T47D (cell line): ENCODE measurements at regions not wholly inside any gene's neighbourhood (a gene's known extent, or its start where the extent isn't known, plus 50 kb on each side); places are given as distances from the start of the nearest gene placed in this dataset.

Source experiments
- DNase-seq, 2 experiments: peaks; one replicate each; pipeline versions ENCODE4 v3.0.0 to v3.0.0-alpha.2; 2011 to 2012; ENCODE audit warnings: low read depth in 1 of 2, low spot score in 1 of 2
- JUND ChIP-seq: IDR thresholded peaks from 2 replicates; pipeline ENCODE4 v1.6.1; 2012; ENCODE audit warnings: low read depth
- in situ Hi-C: cut with HindIII; loops from 2 replicates; pipeline ENCODE4 v1.10.0; 2016; ENCODE audit warnings: low sequenced_read_pairs, low pct_unique_long_range_greater_than_20kb

GRCh38 chr2:139518321-139518720, 738.1 kb upstream of the NXPH2 start:
- DNase-seq: no peak
- TF ChIP-seq JUND: no peak
- in situ Hi-C loops: no loop called here

GRCh38 chr2:139514951-139515350, 734.8 kb upstream of the NXPH2 start:
- no peak for TF ChIP-seq JUND
- no peak for DNase-seq
- in situ Hi-C loops: no loop called here

GRCh38 chr2:139495851-139496250, 715.7 kb upstream of the NXPH2 start:
- DNase-seq: no peak
- in situ Hi-C loops: no loop called here

GRCh38 chr2:139492131-139492680, 712.0 kb upstream of the NXPH2 start:
- no peak for DNase-seq
- in situ Hi-C loops: no loop called here
- TF ChIP-seq JUND: no peak

More at GRCh38 chr2:139495851-139496250, 715.7 kb upstream of the NXPH2 start:
- no peak for TF ChIP-seq JUND

GRCh38 chr2:139480161-139480650, 700.0 kb upstream of the NXPH2 start:
- in situ Hi-C loops: no loop called here
- DNase-seq: no peak
- TF ChIP-seq JUND: no peak

GRCh38 chr2:139478165-139478914, 698.1 kb upstream of the NXPH2 start:
- DNase-seq: peak in 1 of 2 experiments; percentile 3
- TF ChIP-seq JUND: no peak
- in situ Hi-C loops: no loop called here

- no peak for DNase-seq
- in situ Hi-C loops: no loop called here
- TF ChIP-seq JUND: no peak
These were observed 697.4 kb upstream of the NXPH2 start for GRCh38 chr2:139477618-139478017.

- TF ChIP-seq JUND: no peak
- in situ Hi-C loops: no loop called here
- no peak for DNase-seq
These were observed 689.8 kb upstream of the NXPH2 start for GRCh38 chr2:139469985-139470384.

GRCh38 chr2:139465789-139466188, 685.6 kb upstream of the NXPH2 start:
- TF ChIP-seq JUND: no peak
- in situ Hi-C loops: no loop called here

GRCh38 chr2:139457873-139458272, 677.7 kb upstream of the NXPH2 start:
- TF ChIP-seq JUND: no peak
- in situ Hi-C loops: no loop called here
- DNase-seq: no peak

More at GRCh38 chr2:139465789-139466188, 685.6 kb upstream of the NXPH2 start:
- no peak for DNase-seq

GRCh38 chr2:139454251-139454650, 674.1 kb upstream of the NXPH2 start:
- no peak for DNase-seq
- in situ Hi-C loops: no loop called here
- TF ChIP-seq JUND: no peak

GRCh38 chr2:139439100-139439499, 658.9 kb upstream of the NXPH2 start:
- DNase-seq: no peak
- in situ Hi-C loops: no loop called here
- no peak for TF ChIP-seq JUND

GRCh38 chr2:139438478-139438877, 658.3 kb upstream of the NXPH2 start:
- DNase-seq: no peak
- in situ Hi-C loops: no loop called here
- no peak for TF ChIP-seq JUND
